ENCODE measurements at regions not wholly inside any gene's neighbourhood (a gene's known extent, or its start where the extent isn't known, plus 50 kb on each side); places are given as distances from the start of the nearest gene placed in this dataset.

- CTCF ChIA-PET (ENCODE audit: low intra/inter-chr PET ratio, low total read pairs) = no interaction called here
Observed at GRCh38 chr5:135217669-135218485, 181.2 kb downstream of the MACROH2A1 start.

More at GRCh38 chr5:135217669-135218485, 181.2 kb downstream of the MACROH2A1 start:
- no peaks in the 10 kb centered on the region for H3K79me2 ChIP-seq (ENCODE audit: insufficient read depth, low read length)
- POLR2A ChIA-PET = no interaction called here
- TF ChIP-seq ETS1 (CRISPR knock-in tag; IDR thresholded peaks at IDR 0.05) (no peak), ZNF34 (CRISPR knock-in tag; IDR thresholded peaks at IDR 0.05; ENCODE audit: borderline replicate concordance) (no peak), FOSL2 (CRISPR knock-in tag; IDR thresholded peaks at IDR 0.05) (no peak), ZNF12 (CRISPR knock-in tag; IDR thresholded peaks at IDR 0.05) (no peak), SNAPC2 (CRISPR knock-in tag; IDR thresholded peaks at IDR 0.05) (no peak), ZNF570 (CRISPR knock-in tag; IDR thresholded peaks at IDR 0.05; ENCODE audit: borderline replicate concordance) (no peak), ZBTB4 (CRISPR knock-in tag; IDR thresholded peaks at IDR 0.05; ENCODE audit: borderline replicate concordance) (no peak), POLR2AphosphoS5 (IDR thresholded peaks at IDR 0.05; ENCODE audit: low read depth, low read length) (no peak), KDM1A (CRISPR knock-in tag; IDR thresholded peaks at IDR 0.05) (no peak), TBX3 (IDR thresholded peaks at IDR 0.05; ENCODE audit: borderline replicate concordance) (no peak), ZNF547 (CRISPR knock-in tag; IDR thresholded peaks at IDR 0.05) (no peak), SNRNP70 (IDR thresholded peaks at IDR 0.05; ENCODE audit: low read depth, low read length) (no peak), ZNF878 (CRISPR knock-in tag; IDR thresholded peaks at IDR 0.05) (no peak), ZNF782 (CRISPR knock-in tag; IDR thresholded peaks at IDR 0.05; ENCODE audit: borderline replicate concordance) (no peak), ZFP82 (CRISPR knock-in tag; IDR thresholded peaks at IDR 0.05; ENCODE audit: borderline replicate concordance) (no peak), ZNF816 (CRISPR knock-in tag; IDR thresholded peaks at IDR 0.05; ENCODE audit: borderline replicate concordance) (no peak)
- TF ChIP-seq, protein P1, sequence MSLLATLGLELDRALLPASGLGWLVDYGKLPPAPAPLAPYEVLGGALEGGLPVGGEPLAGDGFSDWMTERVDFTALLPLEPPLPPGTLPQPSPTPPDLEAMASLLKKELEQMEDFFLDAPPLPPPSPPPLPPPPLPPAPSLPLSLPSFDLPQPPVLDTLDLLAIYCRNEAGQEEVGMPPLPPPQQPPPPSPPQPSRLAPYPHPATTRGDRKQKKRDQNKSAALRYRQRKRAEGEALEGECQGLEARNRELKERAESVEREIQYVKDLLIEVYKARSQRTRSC (CRISPR knock-in tag; IDR thresholded peaks at IDR 0.05; ENCODE audit: low read depth) = no peak
- TF ChIP-seq, protein P2, sequence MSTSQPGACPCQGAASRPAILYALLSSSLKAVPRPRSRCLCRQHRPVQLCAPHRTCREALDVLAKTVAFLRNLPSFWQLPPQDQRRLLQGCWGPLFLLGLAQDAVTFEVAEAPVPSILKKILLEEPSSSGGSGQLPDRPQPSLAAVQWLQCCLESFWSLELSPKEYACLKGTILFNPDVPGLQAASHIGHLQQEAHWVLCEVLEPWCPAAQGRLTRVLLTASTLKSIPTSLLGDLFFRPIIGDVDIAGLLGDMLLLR (CRISPR knock-in tag; IDR thresholded peaks at IDR 0.05) = no peak
- H3K9ac ChIP-seq (ENCODE audit: insufficient read depth, low read depth, low read length) = no peak overlapping the region
- H3K27me3 ChIP-seq (ENCODE audit: control insufficient read depth in 1 of 2, insufficient read depth in 2 of 2, low read length in 2 of 2) = no peaks in the 10 kb centered on the region
- WGBS (ENCODE audit: low lambda C conversion rate) = 95% methylated on average over 8 of the region's 11 CpGs
- BruUV-seq (replicated peaks) = no TSS peak
- H4K20me1 ChIP-seq (ENCODE audit: insufficient read depth, low read length) = no peaks in the 10 kb centered on the region
- ATAC-seq = peak; percentile 48; the same call in 1 of the 3 replicates
- no peak overlapping the region for H2AFZ ChIP-seq (ENCODE audit: low read length)
- no peaks in the 10 kb centered on the region for H3K36me3 ChIP-seq (replicated peaks in 1 of 2; ENCODE audit: control insufficient read depth in 1 of 2, insufficient read depth in 2 of 2, low read length in 2 of 2)
- no peaks in the 10 kb centered on the region for H3K9me3 ChIP-seq (ENCODE audit: low read length)
- H3K4me1 ChIP-seq (ENCODE audit: insufficient read depth, low read length) = peaks cover 31% of the 10 kb centered on the region
- no peak overlapping the region for H3K4me3 ChIP-seq (replicated peaks in 1 of 3; ENCODE audit: insufficient read depth in 1 of 3, low read depth in 2 of 3, low read length in 3 of 3)
- intact Hi-C loops (cut with micrococcal nuclease; ENCODE audit: unreplicated experiment) = no loop called here
- in situ Hi-C loops (cut with HindIII; ENCODE audit: extremely low pct_ligation_motif_present, low pct_unique_long_range_greater_than_20kb) = no loop called here
- no peak overlapping the region for H3K27ac ChIP-seq (ENCODE audit: extremely low read length, insufficient read depth, low read length)
- no peak for FAIRE-seq
- no peak overlapping the region for H3K4me2 ChIP-seq (ENCODE audit: low read depth, low read length)
- DNase-seq (ENCODE audit: low spot score) = no peak

Data from HepG2 (cell line).